DMS53 treated with DMSO at 0.1 percent for 48 hours (cell line): ENCODE measurements at regions not wholly inside any gene's neighbourhood (a gene's known extent, or its start where the extent isn't known, plus 50 kb on each side); places are given as distances from the start of the nearest gene placed in this dataset.

Source experiments
- DNase-seq: peaks from one replicate; lab custom pipeline; 2025; ENCODE audit not compliant: unreplicated experiment; lab: John Stamatoyannopoulos, UW

DNA sequence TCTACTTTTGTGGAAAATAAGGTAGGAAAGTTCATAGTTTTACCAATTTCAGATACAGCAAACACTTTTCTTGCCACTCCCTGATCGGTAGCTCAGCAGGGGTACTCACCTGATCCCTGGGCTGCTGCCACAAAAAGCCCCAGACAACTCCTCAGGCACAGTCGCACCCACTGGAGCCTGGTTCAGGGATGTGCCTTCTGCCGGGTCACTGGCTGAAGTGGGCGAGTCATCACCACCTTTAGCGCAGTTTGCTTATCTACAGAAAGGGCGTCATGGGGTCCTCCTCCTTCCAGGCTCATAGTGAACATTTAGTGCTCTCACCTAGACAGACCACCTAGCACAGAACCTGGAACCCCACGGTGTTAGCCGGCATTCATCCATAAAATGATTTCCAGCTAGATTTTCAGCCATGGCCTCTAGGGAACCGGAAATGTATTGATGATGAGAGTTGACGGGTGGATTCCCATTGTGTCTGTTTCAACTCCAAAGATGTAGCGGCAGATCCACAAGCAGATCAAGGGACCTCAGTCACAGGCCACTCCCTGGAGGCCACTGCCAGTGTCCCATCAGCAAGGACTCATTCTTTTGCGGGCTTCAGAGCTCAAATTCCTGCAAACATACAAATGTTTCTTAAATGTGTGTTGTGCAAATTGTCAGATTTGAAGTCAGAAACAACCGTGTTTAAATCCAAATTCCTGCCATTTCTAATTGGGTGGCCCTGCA is 408.4 kb upstream of the SALL3 start:
- no peak for DNase-seq

DNA sequence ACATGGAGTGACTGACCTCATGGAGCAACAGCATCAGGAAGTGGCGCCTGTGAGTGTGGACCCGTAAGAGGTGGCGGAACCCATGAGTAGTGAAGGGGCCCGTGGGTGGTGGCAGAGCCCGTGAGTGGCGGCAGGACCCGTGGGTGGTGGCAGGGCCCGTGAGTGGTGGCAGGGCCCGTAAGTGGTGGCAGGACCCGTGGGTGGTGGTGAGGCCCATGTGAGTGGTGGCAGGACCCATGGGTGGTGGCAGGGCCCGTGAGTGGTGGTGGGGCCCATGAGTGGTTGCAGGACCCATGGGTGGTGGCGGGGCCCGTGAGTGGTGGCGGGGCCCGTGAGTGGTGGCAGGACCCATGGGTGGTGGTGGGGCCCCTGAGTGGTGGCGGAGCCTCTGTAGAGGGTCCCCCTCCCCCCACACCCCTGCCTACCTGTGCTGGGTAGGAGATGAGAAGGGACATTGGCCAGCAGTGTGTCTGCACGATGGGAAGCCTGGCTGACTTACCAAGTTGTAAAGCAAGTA is 407.7 kb upstream of the SALL3 start:
- DNase-seq = no peak

DNA sequence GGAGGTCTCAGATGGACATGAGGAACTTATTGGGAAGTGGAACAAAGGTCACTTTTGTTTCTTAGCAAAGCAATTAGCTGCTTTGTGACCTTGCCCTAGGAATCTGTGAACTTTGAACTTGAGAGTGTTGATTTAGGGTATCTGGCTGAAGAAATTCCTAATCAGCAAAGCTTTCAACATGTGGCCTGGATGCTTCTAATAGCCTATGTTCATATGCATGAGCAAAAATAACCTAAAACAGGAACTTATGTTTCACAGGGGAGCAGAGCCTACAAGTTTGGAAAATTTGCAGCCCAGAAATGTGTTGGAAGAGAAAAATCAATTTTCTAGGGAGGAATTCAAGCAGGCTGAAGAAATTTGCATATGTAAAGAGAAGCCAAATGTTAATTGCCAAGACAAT is 405.8 kb upstream of the SALL3 start:
- DNase-seq = no peak

DNA sequence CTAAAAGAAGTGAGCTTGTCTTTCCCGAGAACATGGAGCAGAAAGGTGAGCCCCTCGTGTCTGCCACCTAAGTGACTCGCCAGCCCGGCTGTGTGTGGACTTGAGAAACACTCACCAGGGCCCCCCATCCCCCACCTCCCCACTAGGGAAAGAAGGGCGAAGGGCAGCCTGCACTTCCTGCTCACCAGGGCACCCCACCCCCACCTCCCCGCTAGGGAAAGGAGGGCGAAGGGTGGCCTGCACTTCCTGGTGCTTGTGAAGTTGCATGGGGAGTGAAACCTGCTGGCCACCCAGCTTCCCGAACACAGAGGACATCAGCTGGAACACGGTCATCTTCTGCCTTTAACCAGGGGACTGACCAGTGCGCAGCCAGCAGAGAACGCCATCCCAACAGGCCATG is 402.7 kb upstream of the SALL3 start:
- no peak for DNase-seq

DNA sequence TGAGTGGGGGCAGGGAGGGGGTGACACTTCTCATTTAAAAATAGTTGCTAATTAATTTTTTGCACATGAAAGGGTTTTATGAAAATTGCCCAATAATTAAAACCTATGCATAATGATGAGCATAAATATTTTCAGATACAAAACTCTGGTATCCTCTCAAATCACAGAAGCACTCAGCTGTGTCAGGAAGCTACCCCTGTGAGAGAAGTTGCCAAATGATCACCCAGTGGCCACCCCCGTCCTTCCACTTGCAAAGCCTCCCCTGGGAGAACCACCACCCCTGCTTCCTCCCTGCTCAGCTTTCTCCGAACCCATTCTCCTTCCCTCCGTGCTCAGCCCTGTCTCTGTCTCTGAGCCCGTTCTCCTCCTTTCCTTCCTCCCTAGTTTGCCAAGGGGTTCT is 400.2 kb upstream of the SALL3 start:
- DNase-seq = no peak

DNA sequence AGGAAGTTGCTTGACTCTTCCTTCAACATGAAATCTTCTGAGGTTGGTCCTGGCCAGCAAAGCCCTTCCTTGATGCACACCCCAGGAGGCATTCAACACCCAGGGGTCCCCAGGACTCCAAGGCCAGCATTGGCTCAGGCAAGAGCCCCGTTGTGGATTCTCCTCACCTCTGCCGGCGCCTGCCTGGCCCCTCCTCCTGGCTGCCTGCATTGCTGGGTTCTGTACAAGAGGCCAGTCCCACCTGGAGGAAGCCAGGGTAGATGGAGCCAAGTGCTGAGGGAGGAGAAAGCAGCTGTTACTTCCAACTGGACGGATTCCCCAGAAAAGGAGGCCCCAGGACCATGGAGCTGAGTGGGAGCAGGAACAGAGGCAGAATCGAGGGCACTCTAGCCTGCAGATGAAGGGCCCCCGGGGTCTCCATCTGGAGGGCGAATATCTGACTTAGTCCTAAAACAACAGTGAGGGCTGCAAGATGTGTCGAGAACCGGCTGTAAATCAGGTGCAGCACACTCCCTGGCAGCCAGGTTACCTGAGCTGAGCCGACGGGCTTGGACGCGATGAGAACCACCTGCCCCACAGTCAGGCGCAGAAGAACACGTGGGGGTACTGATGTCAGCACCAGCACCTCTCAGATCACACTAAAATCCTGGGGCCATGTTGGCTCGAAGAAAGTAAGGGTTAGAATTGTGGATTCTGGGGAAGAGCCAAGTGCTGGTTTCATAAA is 399.6 kb upstream of the SALL3 start:
- DNase-seq = no peak

DNA sequence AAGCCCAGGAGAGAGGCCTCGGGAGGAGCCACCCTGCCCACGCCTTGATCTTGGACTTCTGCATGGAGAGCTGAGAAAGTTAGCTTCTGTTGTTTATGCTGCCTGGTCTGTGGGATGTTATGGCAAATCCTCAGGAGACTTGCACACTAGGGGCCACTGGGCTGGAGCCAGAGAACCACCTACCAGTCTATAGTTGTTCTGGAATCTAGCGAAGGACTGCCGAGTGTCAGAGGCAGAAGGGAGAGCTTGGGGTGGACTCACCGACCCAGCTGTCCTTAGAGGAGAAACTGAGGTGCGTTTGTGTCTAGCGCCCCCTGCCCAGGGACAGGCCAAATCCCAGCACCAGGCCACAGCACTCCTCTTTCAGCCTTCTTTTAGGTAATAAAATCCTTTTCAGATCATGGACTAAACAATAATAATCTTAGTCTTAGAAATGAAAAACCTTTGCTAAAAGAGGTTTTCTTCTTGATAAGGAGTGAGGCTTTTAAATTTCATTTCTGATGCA is 398.7 kb upstream of the SALL3 start:
- DNase-seq = no peak

DNA sequence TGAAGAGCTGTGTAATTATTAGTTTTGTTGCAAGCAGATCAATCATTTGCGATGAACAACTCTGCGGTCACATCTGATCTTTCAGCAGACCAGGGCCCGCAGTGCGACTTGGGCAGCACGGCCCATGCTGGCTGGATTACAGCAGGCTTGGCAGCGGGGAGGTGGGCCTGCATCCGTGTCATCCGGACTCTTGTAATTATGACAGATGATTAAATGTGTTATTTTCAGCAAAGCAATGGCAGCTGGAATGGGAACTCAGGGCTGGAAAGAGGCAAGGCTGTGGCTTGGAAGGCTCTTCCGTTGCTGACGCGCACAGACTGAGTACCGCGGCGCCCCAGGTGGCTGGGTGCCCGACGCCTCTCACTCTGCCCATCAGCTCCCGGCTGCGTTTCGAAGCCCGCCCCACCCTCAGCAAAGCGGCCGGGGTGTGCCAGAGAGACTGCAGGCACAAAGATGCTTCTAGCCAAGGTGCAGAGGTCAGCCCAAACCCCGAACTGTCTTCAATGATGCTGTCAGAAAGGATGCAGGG is 397.4 kb upstream of the SALL3 start:
- DNase-seq = no peak

DNA sequence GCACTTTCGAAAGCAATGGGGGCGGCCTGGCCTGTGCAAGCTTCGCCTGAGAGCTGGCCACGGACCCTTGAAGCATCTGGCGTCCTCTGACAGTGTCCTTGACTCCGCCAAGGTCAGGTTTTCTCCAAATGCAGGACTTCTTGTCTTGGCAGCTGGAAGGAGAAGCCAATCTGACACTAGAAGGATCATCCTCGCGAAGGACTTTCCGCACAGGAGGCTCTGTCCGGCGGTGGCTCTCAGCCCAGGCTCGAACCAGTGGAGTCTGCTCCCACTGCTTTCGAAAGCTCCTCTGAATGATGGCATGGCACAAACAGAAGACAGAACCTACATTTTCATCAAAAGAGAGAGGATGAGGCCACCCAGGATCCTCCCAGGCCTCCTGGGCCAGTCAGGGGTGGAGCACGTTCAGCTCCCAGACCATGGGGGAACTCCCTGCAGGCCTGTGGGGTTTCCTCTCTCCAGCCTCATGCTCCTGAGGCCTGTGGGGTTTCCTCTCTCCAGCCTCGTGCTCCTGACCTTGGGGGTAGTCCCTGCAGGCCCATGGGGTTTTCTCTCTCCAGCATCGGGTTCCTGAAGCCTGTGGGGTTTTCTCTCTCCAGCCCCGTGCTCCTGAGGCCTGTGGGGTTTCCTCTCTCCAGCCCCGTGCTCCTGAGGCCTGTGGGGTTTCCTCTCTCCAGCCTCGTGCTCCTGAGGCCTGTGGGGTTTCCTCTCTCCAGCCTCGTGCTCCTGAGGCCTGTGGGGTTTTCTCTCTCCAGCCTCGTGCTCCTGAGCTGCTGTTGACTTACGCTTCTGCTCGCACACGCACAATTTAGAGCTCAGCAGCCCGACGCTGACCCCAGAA is 396.5 kb upstream of the SALL3 start:
- DNase-seq = no peak

DNA sequence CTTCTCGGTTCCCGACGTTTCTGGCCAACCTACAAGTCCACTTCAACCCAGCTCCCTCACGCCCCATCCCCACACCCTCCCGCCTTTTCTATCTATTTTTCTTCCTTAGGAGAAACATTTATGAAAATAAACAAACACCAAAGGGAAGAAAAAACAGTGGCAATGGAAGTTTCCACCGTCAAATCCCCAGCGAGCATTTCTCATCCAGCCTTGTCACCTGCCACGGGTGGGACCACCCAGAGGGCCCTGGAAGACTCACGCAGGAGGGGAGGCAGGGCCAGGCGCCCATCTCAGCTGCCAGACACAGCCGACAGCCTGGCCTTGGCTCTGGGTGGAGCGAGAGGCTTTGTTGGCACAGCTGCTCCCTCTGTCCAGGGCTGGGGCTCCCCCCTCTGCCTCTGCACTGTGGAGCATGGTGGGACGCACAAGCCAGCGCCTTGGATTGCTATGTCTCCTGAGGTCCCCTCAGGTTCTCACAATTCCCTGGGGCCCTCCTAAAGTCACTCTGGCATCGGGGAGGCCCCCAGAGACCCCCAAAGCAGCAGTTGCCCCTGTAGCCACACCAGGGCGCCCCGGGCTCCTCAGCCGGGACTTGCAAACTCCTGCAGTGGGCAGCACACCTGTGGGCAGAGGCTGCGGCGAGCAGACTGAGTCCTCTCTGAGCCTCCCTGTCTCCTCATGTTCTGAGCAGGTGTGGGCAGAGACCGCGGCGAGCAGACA is 395.7 kb upstream of the SALL3 start:
- DNase-seq = no peak

DNA sequence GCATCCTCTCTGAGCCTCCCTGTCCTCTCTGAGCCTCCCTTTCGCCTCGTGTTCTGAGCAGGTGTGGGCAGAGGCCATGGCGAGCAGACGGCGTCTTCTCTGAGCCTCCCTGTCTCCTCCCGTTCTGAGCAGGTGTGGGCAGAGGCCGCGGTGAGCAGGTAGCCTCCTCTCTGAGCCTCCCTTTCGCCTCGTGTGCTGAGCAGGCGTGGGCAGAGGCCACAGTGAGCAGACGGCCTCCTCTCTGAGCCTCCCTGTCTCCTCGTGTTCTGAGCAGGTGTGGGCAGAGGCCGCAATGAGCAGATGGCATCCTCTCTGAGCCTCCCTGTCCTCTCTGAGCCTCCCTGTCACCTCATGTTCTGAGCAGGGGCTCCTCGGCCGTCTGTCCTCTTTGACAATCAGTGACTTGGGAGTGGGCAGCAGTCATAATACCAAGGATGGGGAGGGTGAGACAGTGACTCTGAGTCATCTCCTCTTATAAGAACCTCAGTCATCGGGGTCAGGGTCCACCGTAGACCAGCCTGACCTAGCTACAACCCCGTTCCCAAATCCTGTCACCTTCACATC is 395.1 kb upstream of the SALL3 start:
- DNase-seq = no peak

DNA sequence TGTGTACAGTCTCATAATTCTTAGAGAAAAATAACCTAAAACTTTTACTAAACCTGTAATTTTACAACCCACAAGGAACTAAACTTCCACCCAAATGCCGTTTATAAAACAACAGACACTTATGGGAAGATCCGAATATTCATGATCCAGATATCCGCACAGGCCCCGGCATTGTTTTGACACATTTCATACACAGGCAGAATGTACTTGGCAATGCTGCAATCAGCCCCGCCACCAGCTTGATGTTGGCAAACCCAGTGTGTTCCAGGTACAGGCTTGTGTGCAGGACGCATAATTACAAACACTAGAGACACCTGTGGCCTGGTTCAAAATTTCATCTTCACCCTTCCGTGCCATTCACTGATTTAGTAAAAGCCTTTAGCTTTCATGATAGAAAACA is 393.0 kb upstream of the SALL3 start:
- DNase-seq = no peak

DNA sequence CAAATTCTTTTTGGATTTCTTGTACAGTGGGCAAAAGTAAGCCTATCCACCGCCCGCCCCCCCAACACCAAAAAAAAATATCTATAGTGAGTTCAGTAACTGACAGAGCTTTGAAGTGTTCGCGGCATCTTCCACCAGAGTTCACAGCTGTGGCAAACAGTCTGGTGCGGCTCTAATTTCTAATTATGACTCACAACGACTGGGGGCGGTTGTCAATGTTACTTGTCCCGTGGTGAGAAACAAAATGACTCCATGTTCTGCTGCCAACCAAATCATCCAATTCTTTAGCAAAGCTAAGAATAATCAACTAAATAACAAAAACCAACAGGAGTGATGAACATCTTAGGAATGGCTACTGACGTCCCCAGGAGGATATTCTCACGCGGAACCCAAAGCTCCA is 392.5 kb upstream of the SALL3 start:
- no peak for DNase-seq

DNA sequence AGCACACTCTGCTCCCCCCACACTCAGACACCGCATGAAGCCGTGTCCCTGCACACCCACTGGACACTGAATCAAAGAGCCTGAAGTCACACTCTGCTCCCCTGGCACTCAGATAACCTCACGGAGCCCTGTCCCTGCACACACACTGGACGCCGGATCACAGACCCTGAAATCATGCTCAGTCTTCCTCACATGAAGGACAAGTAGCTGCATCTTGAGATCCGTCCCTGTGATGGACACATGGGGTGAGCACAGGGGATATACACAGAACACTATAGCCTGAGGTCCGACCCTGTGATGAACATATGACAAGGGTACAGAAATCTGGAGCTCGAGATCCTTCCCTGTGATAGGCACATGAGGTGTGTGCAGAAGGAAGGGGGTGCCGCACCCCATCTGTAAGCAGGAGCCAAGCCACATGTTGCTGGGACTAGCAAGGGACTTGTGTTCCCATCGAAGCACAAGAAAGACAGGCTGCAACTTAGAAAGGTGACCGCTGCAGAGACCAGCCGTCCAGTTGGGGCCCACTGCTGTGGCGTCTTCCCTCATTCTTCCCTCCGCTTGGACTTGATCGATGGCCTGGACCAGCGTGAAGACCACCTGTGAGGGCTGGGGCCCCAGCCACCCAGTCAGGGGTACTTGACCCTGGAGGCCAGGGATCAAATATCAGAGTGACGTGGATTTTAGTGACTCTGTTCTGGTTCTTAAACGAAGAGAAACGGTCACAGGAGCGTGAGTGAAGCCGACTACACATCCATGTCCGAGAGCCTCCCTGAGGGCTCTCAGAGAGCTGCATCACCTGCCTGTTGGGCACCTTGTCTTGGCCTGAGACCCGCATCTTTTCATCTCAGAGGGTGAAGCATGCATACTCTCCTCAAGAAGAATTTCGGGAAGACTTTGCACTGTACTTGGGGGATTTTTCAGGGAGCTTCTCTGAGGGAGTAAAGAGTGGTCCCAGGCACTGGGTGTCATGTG is 391.7 kb upstream of the SALL3 start:
- DNase-seq = no peak

DNA sequence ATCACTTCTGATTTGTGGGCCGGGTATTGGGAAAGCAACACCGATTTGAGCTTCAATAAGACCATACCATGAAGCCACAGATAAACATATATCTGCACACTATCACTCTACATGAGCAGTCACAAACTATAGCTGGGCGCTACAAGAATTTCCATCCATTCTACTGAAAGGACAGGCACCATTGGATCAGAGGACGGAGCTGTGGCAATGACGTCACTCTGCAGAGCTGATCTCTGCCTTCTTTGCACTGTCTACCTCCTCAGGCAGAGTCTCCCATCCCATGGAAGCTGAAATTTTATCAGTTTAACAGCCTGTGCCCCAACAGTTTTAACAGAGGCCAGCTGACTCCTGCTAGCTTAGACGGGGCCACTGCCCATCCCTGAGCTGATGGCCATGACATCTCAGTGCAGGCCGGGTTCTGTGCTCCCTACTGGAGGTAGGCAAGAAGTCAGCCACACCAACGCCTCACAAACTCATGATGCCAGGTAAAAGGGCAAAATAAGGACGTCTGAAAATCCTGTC is 389.6 kb upstream of the SALL3 start:
- no peak for DNase-seq

DNA sequence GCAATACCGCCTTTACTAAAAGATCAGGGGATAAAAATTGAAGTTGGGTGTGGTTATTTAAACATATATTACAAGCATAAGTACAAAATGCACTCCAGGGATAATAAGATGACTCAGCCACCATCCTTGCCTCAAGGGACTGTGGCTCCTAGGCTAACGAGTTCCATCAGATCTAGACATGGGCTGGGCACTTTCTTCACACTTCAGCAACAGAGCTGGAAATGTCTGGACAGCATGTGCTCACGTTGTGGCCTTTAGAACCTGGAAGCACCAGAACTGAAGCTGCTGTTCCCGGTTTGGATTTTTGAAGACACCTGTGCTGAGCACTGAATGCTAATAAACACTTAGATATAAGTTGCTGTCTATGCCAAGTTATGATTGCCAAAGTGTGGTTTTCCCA is 384.2 kb upstream of the SALL3 start:
- no peak for DNase-seq

DNA sequence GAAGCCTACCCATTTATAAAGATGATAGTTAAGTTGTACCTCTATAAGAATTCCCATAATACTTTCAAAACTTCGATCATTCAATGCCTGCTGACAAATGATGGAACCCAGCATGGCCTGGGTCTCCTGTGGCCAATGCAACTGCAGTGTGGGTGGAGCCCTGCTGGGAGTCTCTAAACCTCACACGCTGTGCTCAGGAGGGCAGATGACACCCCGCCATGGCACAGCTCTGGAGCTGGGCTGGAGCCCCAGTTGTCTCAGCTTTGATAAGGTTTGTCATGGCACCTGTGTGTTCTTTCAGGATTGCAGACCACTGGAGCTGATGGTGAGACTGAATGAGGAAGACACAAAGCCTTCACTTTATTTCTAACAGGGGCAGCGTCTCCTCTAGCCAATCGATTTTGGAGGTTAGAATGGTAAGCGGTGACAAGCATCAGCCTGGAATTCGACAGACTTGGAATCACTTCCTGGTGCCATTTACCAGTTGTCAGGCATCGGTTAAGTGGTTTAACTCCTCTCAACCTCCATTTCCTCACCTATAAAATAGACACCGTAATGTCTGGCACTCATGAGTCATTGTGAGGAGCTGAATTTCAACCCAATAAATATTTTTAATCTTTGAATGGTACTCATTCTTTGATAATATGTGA is 383.6 kb upstream of the SALL3 start:
- DNase-seq = no peak

DNA sequence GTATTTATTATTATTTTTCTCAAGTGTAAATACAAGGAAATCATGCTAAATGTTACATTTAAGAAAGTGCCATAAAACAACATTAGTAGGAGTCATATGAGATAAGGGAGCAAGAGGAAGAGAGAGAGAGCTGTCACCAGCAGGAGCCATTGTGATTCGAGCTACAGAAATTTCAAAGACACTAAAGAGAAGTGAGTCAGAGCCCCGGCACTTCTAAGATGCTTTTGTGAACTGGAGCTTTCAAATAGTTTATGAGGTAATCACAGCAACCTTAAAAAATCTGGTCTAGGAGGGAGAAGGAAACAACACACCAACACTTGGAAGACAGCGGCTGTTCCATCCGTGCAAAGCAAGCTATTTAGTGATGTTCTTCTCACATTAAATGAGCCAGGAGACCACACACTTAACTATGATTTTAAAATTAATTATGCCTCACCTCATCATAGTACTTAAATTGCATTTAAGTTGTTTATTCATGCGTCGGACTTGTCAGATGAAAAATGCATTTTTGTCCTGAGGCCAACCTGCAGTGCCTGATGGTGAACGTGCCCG is 382.7 kb upstream of the SALL3 start:
- DNase-seq = no peak
